ENCODE measurements at regions not wholly inside any gene's neighbourhood (a gene's known extent, or its start where the extent isn't known, plus 50 kb on each side); places are given as distances from the start of the nearest gene placed in this dataset.

GRCh38 chr15:101550124-101550523 lies 60.6 kb upstream of the PCSK6 start:
- no peak for DNase-seq

- DNase-seq: no peak
These were observed 60.1 kb upstream of the PCSK6 start for GRCh38 chr15:101549647-101550046.

GRCh38 chr15:101547737-101548136 lies 58.2 kb upstream of the PCSK6 start:
- no peak for DNase-seq

- DNase-seq: no peak
These were observed 56.3 kb upstream of the PCSK6 start for GRCh38 chr15:101545548-101546505.

- no peak for DNase-seq
These were observed 55.1 kb upstream of the PCSK6 start for GRCh38 chr15:101544613-101544945.

- DNase-seq: no peak
These were observed 54.6 kb upstream of the PCSK6 start for GRCh38 chr15:101543926-101544612.

GRCh38 chr15:101543431-101543830 lies 53.9 kb upstream of the PCSK6 start:
- DNase-seq: no peak

- no peak for DNase-seq
These were observed 53.5 kb upstream of the PCSK6 start for GRCh38 chr15:101543026-101543390.

GRCh38 chr15:101542306-101543025 lies 53.0 kb upstream of the PCSK6 start:
- peak; percentile 5 for DNase-seq

GRCh38 chr15:101541501-101542292 lies 52.2 kb upstream of the PCSK6 start:
- DNase-seq: no peak

- DNase-seq: no peak
These were observed 51.2 kb upstream of the PCSK6 start for GRCh38 chr15:101540480-101541239.

- no peak for DNase-seq
These were observed 50.4 kb upstream of the PCSK6 start for GRCh38 chr15:101539930-101540329.

- DNase-seq: no peak
These were observed 50.0 kb upstream of the PCSK6 start for GRCh38 chr15:101539492-101539891.
